ENCODE measurements at regions not wholly inside any gene's neighbourhood (a gene's known extent, or its start where the extent isn't known, plus 50 kb on each side); places are given as distances from the start of the nearest gene placed in this dataset.

- TF ChIP-seq, protein P1, sequence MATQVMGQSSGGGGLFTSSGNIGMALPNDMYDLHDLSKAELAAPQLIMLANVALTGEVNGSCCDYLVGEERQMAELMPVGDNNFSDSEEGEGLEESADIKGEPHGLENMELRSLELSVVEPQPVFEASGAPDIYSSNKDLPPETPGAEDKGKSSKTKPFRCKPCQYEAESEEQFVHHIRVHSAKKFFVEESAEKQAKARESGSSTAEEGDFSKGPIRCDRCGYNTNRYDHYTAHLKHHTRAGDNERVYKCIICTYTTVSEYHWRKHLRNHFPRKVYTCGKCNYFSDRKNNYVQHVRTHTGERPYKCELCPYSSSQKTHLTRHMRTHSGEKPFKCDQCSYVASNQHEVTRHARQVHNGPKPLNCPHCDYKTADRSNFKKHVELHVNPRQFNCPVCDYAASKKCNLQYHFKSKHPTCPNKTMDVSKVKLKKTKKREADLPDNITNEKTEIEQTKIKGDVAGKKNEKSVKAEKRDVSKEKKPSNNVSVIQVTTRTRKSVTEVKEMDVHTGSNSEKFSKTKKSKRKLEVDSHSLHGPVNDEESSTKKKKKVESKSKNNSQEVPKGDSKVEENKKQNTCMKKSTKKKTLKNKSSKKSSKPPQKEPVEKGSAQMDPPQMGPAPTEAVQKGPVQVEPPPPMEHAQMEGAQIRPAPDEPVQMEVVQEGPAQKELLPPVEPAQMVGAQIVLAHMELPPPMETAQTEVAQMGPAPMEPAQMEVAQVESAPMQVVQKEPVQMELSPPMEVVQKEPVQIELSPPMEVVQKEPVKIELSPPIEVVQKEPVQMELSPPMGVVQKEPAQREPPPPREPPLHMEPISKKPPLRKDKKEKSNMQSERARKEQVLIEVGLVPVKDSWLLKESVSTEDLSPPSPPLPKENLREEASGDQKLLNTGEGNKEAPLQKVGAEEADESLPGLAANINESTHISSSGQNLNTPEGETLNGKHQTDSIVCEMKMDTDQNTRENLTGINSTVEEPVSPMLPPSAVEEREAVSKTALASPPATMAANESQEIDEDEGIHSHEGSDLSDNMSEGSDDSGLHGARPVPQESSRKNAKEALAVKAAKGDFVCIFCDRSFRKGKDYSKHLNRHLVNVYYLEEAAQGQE (IDR thresholded peaks at IDR 0.05; ENCODE audit: unreplicated experiment): no peak
- no peak for TF ChIP-seq CTCF (conservative IDR thresholded peaks at IDR 0.05; ENCODE audit: low read depth in 2 of 2)
Observed at GRCh38 chr3:96753124-96753523, 61.3 kb upstream of the EPHA6 start (continued).

- H3K79me2 ChIP-seq (replicated peaks; ENCODE audit: insufficient read depth): no peaks in the 10 kb centered on the region
- H3K9me2 ChIP-seq (ENCODE audit: insufficient read depth): 0 out of 2 replicates have a peak, but pooled peaks cover 9% of the 10 kb centered on the region
- Mint-ChIP-seq H3K4me1 (no peaks in the 10 kb centered on the region), H3K4me3 (no peak overlapping the region), H3K9me3 (peaks cover 9% of the 10 kb centered on the region; the same call in 2 of the 3 replicates), H3K27me3 (ENCODE audit: insufficient read depth, low read depth, poor library complexity) (peaks cover 3% of the 10 kb centered on the region), H3K36me3 (ENCODE audit: low read depth) (peaks cover 3% of the 10 kb centered on the region; the same call in 1 of the 3 replicates), H3K27ac (no peak overlapping the region)
- no peaks in the 10 kb centered on the region for H3K36me3 ChIP-seq (ENCODE audit: insufficient read depth)
- no peaks in the 10 kb centered on the region for H4K20me1 ChIP-seq (replicated peaks; ENCODE audit: insufficient read depth)
- ATAC-seq (no peak), DNase-seq (ENCODE audit: low spot score) (no peak)
- no peaks in the 10 kb centered on the region for H3K27me3 ChIP-seq (ENCODE audit: insufficient read depth)
- H3K4me1 ChIP-seq (ENCODE audit: insufficient read depth): no peaks in the 10 kb centered on the region
- H2AFZ ChIP-seq: no peak overlapping the region
- no peak overlapping the region for H3K27ac ChIP-seq (ENCODE audit: low read depth)
- no peaks in the 10 kb centered on the region for H3F3A ChIP-seq (replicated peaks; ENCODE audit: low read depth)
- no peak overlapping the region for H3K4me2 ChIP-seq
- no peak for TF ChIP-seq NANOG (IDR thresholded peaks at IDR 0.05; ENCODE audit: borderline replicate concordance)
- TF ChIP-seq, protein P2, sequence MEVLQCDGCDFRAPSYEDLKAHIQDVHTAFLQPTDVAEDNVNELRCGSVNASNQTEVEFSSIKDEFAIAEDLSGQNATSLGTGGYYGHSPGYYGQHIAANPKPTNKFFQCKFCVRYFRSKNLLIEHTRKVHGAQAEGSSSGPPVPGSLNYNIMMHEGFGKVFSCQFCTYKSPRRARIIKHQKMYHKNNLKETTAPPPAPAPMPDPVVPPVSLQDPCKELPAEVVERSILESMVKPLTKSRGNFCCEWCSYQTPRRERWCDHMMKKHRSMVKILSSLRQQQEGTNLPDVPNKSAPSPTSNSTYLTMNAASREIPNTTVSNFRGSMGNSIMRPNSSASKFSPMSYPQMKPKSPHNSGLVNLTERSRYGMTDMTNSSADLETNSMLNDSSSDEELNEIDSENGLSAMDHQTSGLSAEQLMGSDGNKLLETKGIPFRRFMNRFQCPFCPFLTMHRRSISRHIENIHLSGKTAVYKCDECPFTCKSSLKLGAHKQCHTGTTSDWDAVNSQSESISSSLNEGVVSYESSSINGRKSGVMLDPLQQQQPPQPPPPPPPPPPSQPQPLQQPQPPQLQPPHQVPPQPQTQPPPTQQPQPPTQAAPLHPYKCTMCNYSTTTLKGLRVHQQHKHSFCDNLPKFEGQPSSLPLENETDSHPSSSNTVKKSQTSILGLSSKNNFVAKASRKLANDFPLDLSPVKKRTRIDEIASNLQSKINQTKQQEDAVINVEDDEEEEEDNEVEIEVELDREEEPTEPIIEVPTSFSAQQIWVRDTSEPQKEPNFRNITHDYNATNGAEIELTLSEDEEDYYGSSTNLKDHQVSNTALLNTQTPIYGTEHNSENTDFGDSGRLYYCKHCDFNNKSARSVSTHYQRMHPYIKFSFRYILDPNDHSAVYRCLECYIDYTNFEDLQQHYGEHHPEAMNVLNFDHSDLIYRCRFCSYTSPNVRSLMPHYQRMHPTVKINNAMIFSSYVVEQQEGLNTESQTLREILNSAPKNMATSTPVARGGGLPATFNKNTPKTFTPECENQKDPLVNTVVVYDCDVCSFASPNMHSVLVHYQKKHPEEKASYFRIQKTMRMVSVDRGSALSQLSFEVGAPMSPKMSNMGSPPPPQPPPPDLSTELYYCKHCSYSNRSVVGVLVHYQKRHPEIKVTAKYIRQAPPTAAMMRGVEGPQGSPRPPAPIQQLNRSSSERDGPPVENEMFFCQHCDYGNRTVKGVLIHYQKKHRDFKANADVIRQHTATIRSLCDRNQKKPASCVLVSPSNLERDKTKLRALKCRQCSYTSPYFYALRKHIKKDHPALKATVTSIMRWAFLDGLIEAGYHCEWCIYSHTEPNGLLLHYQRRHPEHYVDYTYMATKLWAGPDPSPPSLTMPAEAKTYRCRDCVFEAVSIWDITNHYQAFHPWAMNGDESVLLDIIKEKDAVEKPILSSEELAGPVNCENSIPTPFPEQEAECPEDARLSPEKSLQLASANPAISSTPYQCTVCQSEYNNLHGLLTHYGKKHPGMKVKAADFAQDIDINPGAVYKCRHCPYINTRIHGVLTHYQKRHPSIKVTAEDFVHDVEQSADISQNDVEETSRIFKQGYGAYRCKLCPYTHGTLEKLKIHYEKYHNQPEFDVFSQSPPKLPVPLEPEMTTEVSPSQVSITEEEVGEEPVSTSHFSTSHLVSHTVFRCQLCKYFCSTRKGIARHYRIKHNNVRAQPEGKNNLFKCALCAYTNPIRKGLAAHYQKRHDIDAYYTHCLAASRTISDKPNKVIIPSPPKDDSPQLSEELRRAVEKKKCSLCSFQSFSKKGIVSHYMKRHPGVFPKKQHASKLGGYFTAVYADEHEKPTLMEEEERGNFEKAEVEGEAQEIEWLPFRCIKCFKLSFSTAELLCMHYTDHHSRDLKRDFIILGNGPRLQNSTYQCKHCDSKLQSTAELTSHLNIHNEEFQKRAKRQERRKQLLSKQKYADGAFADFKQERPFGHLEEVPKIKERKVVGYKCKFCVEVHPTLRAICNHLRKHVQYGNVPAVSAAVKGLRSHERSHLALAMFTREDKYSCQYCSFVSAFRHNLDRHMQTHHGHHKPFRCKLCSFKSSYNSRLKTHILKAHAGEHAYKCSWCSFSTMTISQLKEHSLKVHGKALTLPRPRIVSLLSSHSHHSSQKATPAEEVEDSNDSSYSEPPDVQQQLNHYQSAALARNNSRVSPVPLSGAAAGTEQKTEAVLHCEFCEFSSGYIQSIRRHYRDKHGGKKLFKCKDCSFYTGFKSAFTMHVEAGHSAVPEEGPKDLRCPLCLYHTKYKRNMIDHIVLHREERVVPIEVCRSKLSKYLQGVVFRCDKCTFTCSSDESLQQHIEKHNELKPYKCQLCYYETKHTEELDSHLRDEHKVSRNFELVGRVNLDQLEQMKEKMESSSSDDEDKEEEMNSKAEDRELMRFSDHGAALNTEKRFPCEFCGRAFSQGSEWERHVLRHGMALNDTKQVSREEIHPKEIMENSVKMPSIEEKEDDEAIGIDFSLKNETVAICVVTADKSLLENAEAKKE (CRISPR knock-in tag; IDR thresholded peaks at IDR 0.05): no peak
- no peak for TF ChIP-seq EZH2 (IDR thresholded peaks at IDR 0.05; ENCODE audit: low read depth, unreplicated experiment)
- no peak for TF ChIP-seq CREB1 (CRISPR knock-in tag; IDR thresholded peaks at IDR 0.05; ENCODE audit: low read depth)
- no peak for TF ChIP-seq EZH2phosphoT487 (IDR thresholded peaks at IDR 0.05; ENCODE audit: unreplicated experiment)
- no peak for TF ChIP-seq STAT1 (IDR thresholded peaks at IDR 0.05; ENCODE audit: unreplicated experiment)
- no peak for TF ChIP-seq JUNB (IDR thresholded peaks at IDR 0.05; ENCODE audit: unreplicated experiment)
- TF ChIP-seq POLR2AphosphoS5 (IDR thresholded peaks at IDR 0.05; ENCODE audit: low read depth): no peak
- H3K4me3 ChIP-seq: no peak overlapping the region
Observed at GRCh38 chr3:96754128-96754527, 60.3 kb upstream of the EPHA6 start.
